ENCODE measurements at regions not wholly inside any gene's neighbourhood (a gene's known extent, or its start where the extent isn't known, plus 50 kb on each side); places are given as distances from the start of the nearest gene placed in this dataset.
A peak's percentile ranks its signal among the peaks of the same experiment; 100 is the strongest.

DNA sequence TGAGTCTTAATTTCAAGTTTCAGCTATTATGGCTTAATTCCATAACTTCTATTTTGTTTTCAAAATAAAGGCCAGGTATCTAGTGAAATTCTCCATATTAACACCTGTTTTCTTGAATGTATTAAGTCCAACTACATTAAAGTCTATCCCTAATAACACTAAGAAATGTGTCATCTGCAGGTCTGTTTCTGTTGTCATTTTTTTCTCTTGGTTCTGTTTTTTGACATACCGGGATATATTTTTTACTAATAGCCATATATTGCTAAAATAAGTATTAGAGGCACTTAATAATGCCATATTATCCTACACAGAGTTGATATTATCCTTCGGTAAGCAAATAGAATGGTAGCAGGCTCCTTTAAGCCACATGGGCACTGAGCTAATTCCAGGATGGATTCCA lies 176.0 kb upstream of the MPPED2 start:
- TF ChIP-seq CTCF (IDR thresholded peaks at IDR 0.05; ENCODE audit: insufficient read depth, low read depth, low read length) = no peak
- H3K4me3 ChIP-seq (ENCODE audit: low read depth, low read length) = no peak overlapping the region
- no peak for DNase-seq (ENCODE audit: low read depth)

GRCh38 chr11:30760345-30760744 lies 174.2 kb upstream of the MPPED2 start:
- DNase-seq (ENCODE audit: low read depth) = no peak
- no peak for TF ChIP-seq CTCF (IDR thresholded peaks at IDR 0.05; ENCODE audit: insufficient read depth, low read depth, low read length)
- H3K4me3 ChIP-seq (ENCODE audit: low read depth, low read length) = no peak overlapping the region

DNA sequence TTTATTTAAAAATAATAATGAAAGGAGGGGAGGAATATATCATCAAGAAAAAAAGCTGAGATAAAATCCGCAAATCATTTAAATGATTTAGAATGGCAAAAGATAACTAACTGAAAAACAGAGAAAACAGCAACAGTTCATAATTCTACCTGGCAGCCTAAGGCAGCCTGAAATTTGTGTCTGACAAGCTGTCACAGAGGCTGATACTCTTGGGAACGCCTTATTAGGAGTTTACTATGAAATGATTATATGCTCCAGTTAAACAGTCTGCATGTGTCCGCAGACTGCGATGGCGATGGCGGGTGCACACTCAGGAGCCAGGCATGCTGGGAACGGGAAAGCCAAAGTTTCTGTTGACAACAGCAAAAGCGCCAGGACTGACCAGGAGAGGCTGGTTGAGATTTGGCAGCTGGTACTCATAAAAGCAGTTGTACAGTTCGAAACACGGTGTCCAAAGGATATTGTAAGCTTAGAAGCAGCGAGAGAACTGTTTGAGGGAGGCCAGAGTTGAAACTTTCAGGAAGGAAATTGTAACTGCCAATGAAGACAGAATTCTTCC lies 172.9 kb upstream of the MPPED2 start:
- no peak for TF ChIP-seq CTCF (IDR thresholded peaks at IDR 0.05; ENCODE audit: insufficient read depth, low read depth, low read length)
- no peak overlapping the region for H3K4me3 ChIP-seq (ENCODE audit: low read depth, low read length)
- peak; percentile 36 for DNase-seq (ENCODE audit: low read depth)

GRCh38 chr11:30758518-30758917 lies 172.4 kb upstream of the MPPED2 start:
- DNase-seq (ENCODE audit: low read depth) = no peak
- no peak overlapping the region for H3K4me3 ChIP-seq (ENCODE audit: low read depth, low read length)
- TF ChIP-seq CTCF (IDR thresholded peaks at IDR 0.05; ENCODE audit: insufficient read depth, low read depth, low read length) = no peak

- no peak overlapping the region for H3K4me3 ChIP-seq (ENCODE audit: low read depth, low read length)
- no peak for DNase-seq (ENCODE audit: low read depth)
- TF ChIP-seq CTCF (IDR thresholded peaks at IDR 0.05; ENCODE audit: insufficient read depth, low read depth, low read length) = no peak
Measured at GRCh38 chr11:30758012-30758411, 171.9 kb upstream of the MPPED2 start.

DNA sequence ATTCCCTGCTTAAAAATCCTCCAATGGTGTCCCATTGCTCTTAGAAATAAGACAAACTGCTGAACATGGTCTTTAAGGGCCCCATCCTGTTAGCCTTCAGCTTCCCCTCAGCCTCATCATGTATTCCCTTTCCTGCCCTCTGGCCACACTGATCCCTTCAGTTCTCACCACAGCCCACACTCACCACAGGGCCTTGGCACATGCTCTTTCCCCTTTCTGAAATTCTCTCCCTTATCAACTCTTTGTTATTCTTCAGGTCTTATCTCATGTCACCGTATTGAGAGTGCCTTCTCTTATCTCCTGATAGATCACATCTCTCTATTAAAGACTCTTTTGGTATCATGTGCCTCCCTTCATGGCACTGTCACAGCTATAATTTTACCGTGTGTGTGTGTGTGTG lies 167.8 kb upstream of the MPPED2 start:
- no peak overlapping the region for H3K4me3 ChIP-seq (ENCODE audit: low read depth, low read length)
- DNase-seq (ENCODE audit: low read depth) = no peak
- no peak for TF ChIP-seq CTCF (IDR thresholded peaks at IDR 0.05; ENCODE audit: insufficient read depth, low read depth, low read length)

- DNase-seq (ENCODE audit: low read depth) = no peak
- no peak for TF ChIP-seq CTCF (IDR thresholded peaks at IDR 0.05; ENCODE audit: insufficient read depth, low read depth, low read length)
- no peak overlapping the region for H3K4me3 ChIP-seq (ENCODE audit: low read depth, low read length)
Measured at GRCh38 chr11:30753504-30753903, 167.4 kb upstream of the MPPED2 start.

All from fibroblast of villous mesenchyme (primary cell).